GM23338 (cell line): ENCODE measurements at regions not wholly inside any gene's neighbourhood (a gene's known extent, or its start where the extent isn't known, plus 50 kb on each side); places are given as distances from the start of the nearest gene placed in this dataset.

ENCODE experiments used
- ATAC-seq: fragments of 200-7000 bp; cut with Tn5 transposase; 3 replicates; pipeline ENCODE4 v1.9.1; 2020
- DNase-seq: peaks from one replicate; pipeline ENCODE4 v3.0.0-alpha.2; 2015; ENCODE audit warnings: low spot score
- H2AFZ ChIP-seq: fragments of 200-600 bp; sonication (generic); 2 replicates; pipeline ENCODE4 v1.8.0; 2016; ENCODE audit warnings: antibody characterized with exemption, mild to moderate bottlenecking, moderate library complexity
- H3F3A ChIP-seq: fragments of 200-600 bp; sonication (generic); replicated peaks from 2 replicates; pipeline ENCODE4 v1.8.0; 2017; ENCODE audit warnings: antibody characterized with exemption, mixed run types, low read depth
- H3K27ac ChIP-seq: fragments of 200-600 bp; sonication (generic); 2 replicates; pipeline ENCODE4 v1.6.1; 2016; ENCODE audit warnings: low read depth
- H3K27me3 ChIP-seq: fragments of 200-600 bp; sonication (generic); 2 replicates; pipeline ENCODE4 v1.8.0; 2016; ENCODE audit warnings: mild to moderate bottlenecking, mixed run types, moderate library complexity; ENCODE audit not compliant: insufficient read depth
- H3K36me3 ChIP-seq: fragments of 200-600 bp; sonication (generic); 2 replicates; pipeline ENCODE4 v1.8.0; 2016; ENCODE audit warnings: mild to moderate bottlenecking; ENCODE audit not compliant: insufficient read depth
- H3K4me1 ChIP-seq: fragments of 200-600 bp; sonication (generic); 2 replicates; pipeline ENCODE4 v1.8.0; 2016; ENCODE audit warnings: mild to moderate bottlenecking, moderate library complexity; ENCODE audit not compliant: insufficient read depth
- H3K4me2 ChIP-seq: fragments of 200-600 bp; sonication (generic); 2 replicates; pipeline ENCODE4 v1.7.1; 2017; ENCODE audit warnings: mixed run types
- H3K4me3 ChIP-seq: fragments of 200-600 bp; sonication (generic); 2 replicates; pipeline ENCODE4 v1.6.1; 2016; ENCODE audit warnings: mixed run types
- H3K79me2 ChIP-seq: fragments of 200-600 bp; sonication (generic); replicated peaks from 2 replicates; pipeline ENCODE4 v1.8.0; 2017; ENCODE audit warnings: mild to moderate bottlenecking; ENCODE audit not compliant: insufficient read depth
- H3K9me2 ChIP-seq: fragments of 200-600 bp; sonication (generic); 2 replicates; pipeline ENCODE4 v1.8.0; 2017; ENCODE audit not compliant: insufficient read depth
- H4K20me1 ChIP-seq: fragments of 200-600 bp; sonication (generic); replicated peaks from 2 replicates; pipeline ENCODE4 v1.8.0; 2017; ENCODE audit warnings: mild to moderate bottlenecking; ENCODE audit not compliant: insufficient read depth
- H3K27ac Mint-ChIP-seq: 2 replicates; pipeline ENCODE4 v1.8.0; 2020; ENCODE audit warnings: inconsistent platforms, mild to moderate bottlenecking, moderate library complexity, mixed read lengths
- H3K27me3 Mint-ChIP-seq: 3 replicates; pipeline ENCODE4 v1.8.0; 2022; ENCODE audit warnings: low read depth, mild to moderate bottlenecking, moderate library complexity, mixed read lengths, inconsistent platforms; ENCODE audit not compliant: insufficient read depth, poor library complexity
- H3K36me3 Mint-ChIP-seq: 3 replicates; pipeline ENCODE4 v1.8.0; 2021; ENCODE audit warnings: low read depth, mild to moderate bottlenecking, inconsistent platforms, moderate library complexity, mixed read lengths
- H3K4me1 Mint-ChIP-seq: 3 replicates; pipeline ENCODE4 v1.8.0; 2020; ENCODE audit warnings: mild to moderate bottlenecking, inconsistent platforms, mixed read lengths
- H3K4me3 Mint-ChIP-seq: 3 replicates; pipeline ENCODE4 v1.8.0; 2021; ENCODE audit warnings: moderate library complexity, mild to moderate bottlenecking, inconsistent platforms, mixed read lengths
- H3K9me3 Mint-ChIP-seq: 3 replicates; pipeline ENCODE4 v1.8.0; 2020; ENCODE audit warnings: moderate library complexity, mild to moderate bottlenecking, inconsistent platforms, mixed read lengths
- CREB1 ChIP-seq: fragments of 250-450 bp; sonication (Bioruptor Pico); IDR thresholded peaks from 2 replicates; pipeline ENCODE4 v1.5.0; 2020; ENCODE audit warnings: low read depth, mild to moderate bottlenecking, moderate library complexity
- CTCF ChIP-seq, 2 experiments: fragments of 200-600 bp in 1 of 2; sonication (generic) in 1 of 2; conservative IDR thresholded peaks; 2 replicates each; pipeline versions ENCODE4 v1.5.1 to v1.6.1; 2016 to 2017; ENCODE audit warnings: antibody characterized with exemption in 2 of 2, low read depth in 2 of 2, mild to moderate bottlenecking in 2 of 2, moderate library complexity in 1 of 2
- EZH2phosphoT487 ChIP-seq: fragments of 200-600 bp; sonication (generic); IDR thresholded peaks from one replicate; pipeline ENCODE4 v1.8.1; 2018; ENCODE audit warnings: antibody characterized with exemption; ENCODE audit not compliant: unreplicated experiment
- JUNB ChIP-seq: IDR thresholded peaks from one replicate; pipeline ENCODE4 v1.6.1; 2016; ENCODE audit warnings: antibody characterized with exemption; ENCODE audit not compliant: unreplicated experiment
- NANOG ChIP-seq: IDR thresholded peaks from 2 replicates; pipeline ENCODE4 v1.6.1; 2016; ENCODE audit warnings: antibody characterized with exemption, borderline replicate concordance
- POLR2AphosphoS5 ChIP-seq: IDR thresholded peaks from 2 replicates; pipeline ENCODE4 v1.6.1; 2016; ENCODE audit warnings: antibody characterized with exemption, low read depth
- REST ChIP-seq: IDR thresholded peaks from one replicate; pipeline ENCODE4 v1.6.1; 2018; ENCODE audit warnings: antibody characterized with exemption; ENCODE audit not compliant: unreplicated experiment
- STAT1 ChIP-seq: IDR thresholded peaks from one replicate; pipeline ENCODE4 v1.6.1; 2016; ENCODE audit warnings: antibody characterized with exemption; ENCODE audit not compliant: unreplicated experiment
- ZNF331 ChIP-seq: fragments of 250-450 bp; sonication (Bioruptor Pico); IDR thresholded peaks from 2 replicates; pipeline ENCODE4 v1.5.0; 2020; ENCODE audit warnings: low read depth, mild to moderate bottlenecking, moderate library complexity
- TF ChIP-seq, protein P1 (sequence below): fragments of 250-450 bp; sonication (Bioruptor Pico); IDR thresholded peaks from 2 replicates; pipeline ENCODE4 v1.5.0; 2020; ENCODE audit warnings: mild to moderate bottlenecking, moderate library complexity

GRCh38 chr17:77709594-77709993 lies 248.9 kb upstream of the TNRC6C start (continued):
- TF ChIP-seq, protein P1, sequence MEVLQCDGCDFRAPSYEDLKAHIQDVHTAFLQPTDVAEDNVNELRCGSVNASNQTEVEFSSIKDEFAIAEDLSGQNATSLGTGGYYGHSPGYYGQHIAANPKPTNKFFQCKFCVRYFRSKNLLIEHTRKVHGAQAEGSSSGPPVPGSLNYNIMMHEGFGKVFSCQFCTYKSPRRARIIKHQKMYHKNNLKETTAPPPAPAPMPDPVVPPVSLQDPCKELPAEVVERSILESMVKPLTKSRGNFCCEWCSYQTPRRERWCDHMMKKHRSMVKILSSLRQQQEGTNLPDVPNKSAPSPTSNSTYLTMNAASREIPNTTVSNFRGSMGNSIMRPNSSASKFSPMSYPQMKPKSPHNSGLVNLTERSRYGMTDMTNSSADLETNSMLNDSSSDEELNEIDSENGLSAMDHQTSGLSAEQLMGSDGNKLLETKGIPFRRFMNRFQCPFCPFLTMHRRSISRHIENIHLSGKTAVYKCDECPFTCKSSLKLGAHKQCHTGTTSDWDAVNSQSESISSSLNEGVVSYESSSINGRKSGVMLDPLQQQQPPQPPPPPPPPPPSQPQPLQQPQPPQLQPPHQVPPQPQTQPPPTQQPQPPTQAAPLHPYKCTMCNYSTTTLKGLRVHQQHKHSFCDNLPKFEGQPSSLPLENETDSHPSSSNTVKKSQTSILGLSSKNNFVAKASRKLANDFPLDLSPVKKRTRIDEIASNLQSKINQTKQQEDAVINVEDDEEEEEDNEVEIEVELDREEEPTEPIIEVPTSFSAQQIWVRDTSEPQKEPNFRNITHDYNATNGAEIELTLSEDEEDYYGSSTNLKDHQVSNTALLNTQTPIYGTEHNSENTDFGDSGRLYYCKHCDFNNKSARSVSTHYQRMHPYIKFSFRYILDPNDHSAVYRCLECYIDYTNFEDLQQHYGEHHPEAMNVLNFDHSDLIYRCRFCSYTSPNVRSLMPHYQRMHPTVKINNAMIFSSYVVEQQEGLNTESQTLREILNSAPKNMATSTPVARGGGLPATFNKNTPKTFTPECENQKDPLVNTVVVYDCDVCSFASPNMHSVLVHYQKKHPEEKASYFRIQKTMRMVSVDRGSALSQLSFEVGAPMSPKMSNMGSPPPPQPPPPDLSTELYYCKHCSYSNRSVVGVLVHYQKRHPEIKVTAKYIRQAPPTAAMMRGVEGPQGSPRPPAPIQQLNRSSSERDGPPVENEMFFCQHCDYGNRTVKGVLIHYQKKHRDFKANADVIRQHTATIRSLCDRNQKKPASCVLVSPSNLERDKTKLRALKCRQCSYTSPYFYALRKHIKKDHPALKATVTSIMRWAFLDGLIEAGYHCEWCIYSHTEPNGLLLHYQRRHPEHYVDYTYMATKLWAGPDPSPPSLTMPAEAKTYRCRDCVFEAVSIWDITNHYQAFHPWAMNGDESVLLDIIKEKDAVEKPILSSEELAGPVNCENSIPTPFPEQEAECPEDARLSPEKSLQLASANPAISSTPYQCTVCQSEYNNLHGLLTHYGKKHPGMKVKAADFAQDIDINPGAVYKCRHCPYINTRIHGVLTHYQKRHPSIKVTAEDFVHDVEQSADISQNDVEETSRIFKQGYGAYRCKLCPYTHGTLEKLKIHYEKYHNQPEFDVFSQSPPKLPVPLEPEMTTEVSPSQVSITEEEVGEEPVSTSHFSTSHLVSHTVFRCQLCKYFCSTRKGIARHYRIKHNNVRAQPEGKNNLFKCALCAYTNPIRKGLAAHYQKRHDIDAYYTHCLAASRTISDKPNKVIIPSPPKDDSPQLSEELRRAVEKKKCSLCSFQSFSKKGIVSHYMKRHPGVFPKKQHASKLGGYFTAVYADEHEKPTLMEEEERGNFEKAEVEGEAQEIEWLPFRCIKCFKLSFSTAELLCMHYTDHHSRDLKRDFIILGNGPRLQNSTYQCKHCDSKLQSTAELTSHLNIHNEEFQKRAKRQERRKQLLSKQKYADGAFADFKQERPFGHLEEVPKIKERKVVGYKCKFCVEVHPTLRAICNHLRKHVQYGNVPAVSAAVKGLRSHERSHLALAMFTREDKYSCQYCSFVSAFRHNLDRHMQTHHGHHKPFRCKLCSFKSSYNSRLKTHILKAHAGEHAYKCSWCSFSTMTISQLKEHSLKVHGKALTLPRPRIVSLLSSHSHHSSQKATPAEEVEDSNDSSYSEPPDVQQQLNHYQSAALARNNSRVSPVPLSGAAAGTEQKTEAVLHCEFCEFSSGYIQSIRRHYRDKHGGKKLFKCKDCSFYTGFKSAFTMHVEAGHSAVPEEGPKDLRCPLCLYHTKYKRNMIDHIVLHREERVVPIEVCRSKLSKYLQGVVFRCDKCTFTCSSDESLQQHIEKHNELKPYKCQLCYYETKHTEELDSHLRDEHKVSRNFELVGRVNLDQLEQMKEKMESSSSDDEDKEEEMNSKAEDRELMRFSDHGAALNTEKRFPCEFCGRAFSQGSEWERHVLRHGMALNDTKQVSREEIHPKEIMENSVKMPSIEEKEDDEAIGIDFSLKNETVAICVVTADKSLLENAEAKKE = no peak
- TF ChIP-seq CREB1 (CRISPR knock-in tag) = no peak

DNA sequence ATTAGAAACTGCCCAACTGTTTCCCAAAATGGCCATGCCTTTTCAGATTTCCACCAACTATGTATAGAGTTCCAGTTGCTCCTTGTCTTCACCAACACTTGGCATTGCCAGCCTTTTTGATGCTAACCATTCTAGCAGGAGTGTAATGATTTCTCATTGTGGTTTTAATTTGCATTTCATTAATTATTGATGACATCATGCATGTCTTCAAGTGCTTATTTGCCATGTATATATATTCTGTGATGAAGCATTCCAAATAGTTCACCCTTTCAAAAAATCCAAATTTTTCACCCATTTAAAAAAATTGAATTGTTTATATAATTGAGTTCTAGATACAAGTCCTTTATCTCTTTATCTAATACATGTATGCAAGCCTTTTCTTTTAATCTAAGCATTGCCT lies 245.9 kb upstream of the TNRC6C start:
- no peak overlapping the region for H3K27ac ChIP-seq
- peaks cover 8% of the 10 kb centered on the region for H3K4me1 ChIP-seq
- H3K4me3 ChIP-seq = no peak overlapping the region
- Mint-ChIP-seq H3K27ac (no peak overlapping the region), H3K36me3 (peaks cover 21% of the 10 kb centered on the region), H3K27me3 (peaks cover 16% of the 10 kb centered on the region), H3K4me1 (peaks cover 11% of the 10 kb centered on the region), H3K9me3 (peaks cover 39% of the 10 kb centered on the region), H3K4me3 (no peak overlapping the region)
- H3K27me3 ChIP-seq = no peaks in the 10 kb centered on the region
- peaks cover 4% of the 10 kb centered on the region; the same call in 1 of the 2 replicates for H3K36me3 ChIP-seq
- no peak overlapping the region for H2AFZ ChIP-seq
- H4K20me1 ChIP-seq = no peaks in the 10 kb centered on the region
- no peaks in the 10 kb centered on the region for H3K9me2 ChIP-seq
- DNase-seq (no peak), ATAC-seq (no peak)
- no peaks in the 10 kb centered on the region for H3F3A ChIP-seq
- no peak overlapping the region for H3K4me2 ChIP-seq
- H3K79me2 ChIP-seq = no peaks in the 10 kb centered on the region
- TF ChIP-seq NANOG = no peak
- no peak for TF ChIP-seq CTCF (conservative IDR thresholded peaks at IDR 0.05; ENCODE audit: low read depth in 2 of 2)
- no peak for TF ChIP-seq JUNB
- no peak for TF ChIP-seq REST
- no peak for TF ChIP-seq POLR2AphosphoS5
- TF ChIP-seq ZNF331 (CRISPR knock-in tag) = no peak
- TF ChIP-seq STAT1 = no peak
- no peak for TF ChIP-seq EZH2phosphoT487
